ENCODE measurements at regions not wholly inside any gene's neighbourhood (a gene's known extent, or its start where the extent isn't known, plus 50 kb on each side); places are given as distances from the start of the nearest gene placed in this dataset.
"Not testable (repeated sequence)": the region's sequence is repeated elsewhere in the genome, so short reads cannot be mapped to it uniquely, and the experiment has no call there.

DNA sequence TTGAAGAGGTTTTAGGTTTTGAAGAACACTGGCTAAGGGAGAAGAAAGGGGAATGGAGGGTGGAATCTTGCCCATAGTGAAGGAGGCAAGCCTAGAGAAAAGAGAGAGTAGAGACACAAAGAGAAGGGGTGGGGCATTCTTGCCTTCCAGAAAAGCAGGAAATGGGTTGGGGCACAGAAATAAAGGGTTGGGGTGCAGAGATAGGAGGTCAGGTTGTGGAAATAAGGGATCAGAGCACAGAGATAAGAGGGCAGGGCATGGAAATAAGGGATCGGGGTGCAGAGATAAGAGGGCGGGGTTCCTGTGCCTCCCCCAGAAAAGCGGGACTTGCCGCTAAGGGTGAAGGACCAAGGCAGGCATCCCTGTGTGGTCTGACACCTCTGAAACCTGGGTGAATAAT lies 69.9 kb downstream of the ALG1L2 start:
- intact Hi-C loops (cut with micrococcal nuclease): not testable (repeated sequence)

DNA sequence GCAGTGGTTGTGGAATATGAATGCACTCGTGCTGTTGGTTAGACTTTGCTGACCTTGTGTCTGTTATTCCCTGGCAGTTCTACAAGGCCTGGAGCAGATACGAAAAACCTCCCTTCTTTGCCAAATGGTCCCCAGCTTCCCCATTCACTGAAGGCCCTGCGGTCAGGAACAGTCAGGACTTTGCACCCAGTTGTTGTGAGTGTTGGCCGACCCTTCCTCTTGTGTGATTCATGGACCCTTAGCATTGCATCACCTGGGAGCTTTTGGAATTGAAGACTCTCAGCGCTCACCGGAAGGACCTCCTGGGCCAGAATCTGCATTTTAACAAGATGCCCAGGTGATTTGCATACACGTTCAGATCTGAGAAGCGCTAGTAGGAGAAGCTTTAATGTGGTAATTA lies 71.6 kb downstream of the ALG1L2 start:
- intact Hi-C loops (cut with micrococcal nuclease): not testable (repeated sequence)

DNA sequence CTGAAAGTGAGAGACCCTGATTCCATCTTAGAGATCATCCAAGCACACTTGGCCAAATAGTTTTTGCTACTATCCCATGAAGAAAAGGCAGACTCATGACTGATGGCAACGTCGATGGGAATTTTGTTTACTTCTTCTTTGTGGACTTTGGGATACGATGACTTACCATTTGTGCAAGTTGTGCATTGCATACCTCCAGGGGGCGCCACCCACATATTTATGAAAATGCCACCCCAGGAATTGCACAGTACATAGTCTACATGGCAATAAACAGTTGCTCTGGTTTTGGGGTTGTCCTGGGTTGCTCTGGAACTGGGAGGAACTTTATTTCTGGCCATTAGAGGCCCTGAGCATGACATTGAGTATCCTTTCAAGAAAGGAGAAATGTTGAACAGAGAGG lies 73.8 kb downstream of the ALG1L2 start:
- intact Hi-C loops (cut with micrococcal nuclease): not testable (repeated sequence)

DNA sequence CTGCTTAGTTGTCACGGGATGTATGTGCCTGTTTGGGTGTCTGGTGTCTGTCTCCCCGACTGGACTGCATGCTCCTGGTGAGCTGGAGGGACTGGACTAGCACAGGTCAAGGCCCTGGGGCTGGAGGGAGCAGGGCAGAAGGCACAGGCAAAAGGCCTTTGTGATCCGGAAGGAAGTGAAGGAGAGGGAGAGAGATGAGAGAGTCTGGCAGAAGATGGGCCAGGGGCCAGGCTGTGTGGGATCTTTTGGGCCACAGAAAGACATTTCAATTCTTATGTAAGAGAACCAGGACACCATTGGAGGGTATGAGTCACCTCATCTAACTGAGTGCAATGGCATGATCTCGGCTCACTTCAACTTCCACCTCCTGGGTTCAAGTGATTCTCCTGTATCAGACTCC lies 85.2 kb downstream of the ALG1L2 start:
- intact Hi-C loops (cut with micrococcal nuclease): not testable (repeated sequence)

DNA sequence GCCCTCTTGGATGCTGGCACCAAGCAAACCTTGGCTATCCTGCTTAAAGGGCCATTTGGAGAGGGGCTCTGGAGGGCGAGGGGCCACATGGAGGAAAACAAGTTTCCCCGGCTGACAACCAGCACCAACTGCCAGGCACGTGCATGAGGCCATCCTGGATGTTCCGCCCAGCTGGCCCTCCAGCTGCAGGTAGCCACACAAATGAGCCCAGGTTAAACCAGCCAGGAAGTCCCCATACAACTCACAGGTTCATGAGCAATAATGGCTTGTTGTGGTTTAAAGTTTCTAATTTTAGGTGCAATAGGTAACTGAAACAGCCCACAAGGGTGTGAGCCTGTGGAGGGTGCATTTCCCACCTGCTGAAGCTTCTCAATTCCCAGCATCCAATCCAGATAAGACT lies 93.6 kb downstream of the ALG1L2 start:
- intact Hi-C loops (cut with micrococcal nuclease): loop anchor here (5.0 kb wide), 2 partner anchors 852 to 1207 kb away; partner anchors contain the start of genes ASTE1, NEK11 and NUDT16

DNA sequence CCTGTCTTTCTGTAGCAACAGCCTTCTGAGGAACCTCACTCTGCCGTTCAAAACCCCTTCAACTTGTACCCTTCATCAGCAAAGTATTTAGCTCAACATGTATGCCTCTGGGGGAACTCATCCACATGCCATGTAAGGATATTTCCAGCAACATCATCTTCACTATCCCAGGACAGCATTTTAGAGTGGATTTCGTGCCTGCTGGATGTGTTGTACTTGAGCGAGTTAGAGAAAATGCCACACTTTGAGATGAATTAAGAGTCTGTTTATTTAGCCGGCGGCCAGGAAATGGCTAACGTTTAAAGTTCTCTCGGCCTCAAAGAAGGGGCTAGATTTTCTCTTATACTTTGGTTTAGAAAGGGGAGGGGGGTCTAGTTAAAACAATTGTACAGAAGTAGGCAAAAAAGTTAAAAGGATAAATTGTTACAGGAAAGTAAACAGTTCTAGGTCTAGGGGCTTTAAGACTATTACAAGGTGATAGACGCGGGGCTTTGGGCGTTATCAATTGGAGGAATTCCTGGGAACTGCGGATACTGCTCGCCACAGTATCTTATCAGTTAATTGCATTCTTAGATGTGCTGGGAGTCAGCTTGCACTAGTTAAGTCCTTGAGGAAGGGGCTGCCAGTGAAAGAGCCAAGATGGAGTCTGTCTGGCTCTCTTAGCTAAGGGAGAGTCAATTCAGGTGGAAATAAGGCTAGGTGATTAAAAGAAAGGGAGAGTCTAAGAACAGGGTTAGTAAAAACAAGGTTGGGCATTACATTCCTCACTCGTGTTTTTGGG lies 95.0 kb downstream of the ALG1L2 start:
- intact Hi-C loops (cut with micrococcal nuclease): loop anchor here (5.0 kb wide), 2 partner anchors 851 to 1206 kb away; partner anchors contain the start of genes ASTE1, NEK11 and NUDT16

DNA sequence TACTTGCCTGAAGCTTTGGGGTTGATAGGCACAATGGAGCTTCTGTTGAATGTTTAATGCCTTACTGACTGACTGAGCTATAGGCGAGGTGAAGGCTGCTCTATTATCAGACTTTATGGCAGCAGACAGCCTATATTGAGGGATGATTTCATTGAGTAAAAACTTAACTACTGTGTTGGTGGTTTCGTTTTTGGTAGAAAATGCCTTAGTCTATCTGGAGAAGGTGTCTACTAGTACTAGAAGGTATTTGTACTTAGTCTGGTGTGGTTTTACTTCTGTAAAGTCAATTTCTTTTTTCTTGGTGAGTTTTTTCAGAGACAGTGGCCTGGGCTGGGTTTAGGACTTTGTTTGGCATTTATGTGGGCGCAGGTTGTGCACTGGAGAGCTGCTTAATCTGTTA lies 97.2 kb downstream of the ALG1L2 start:
- intact Hi-C loops (cut with micrococcal nuclease): loop anchor here (1.0 to 5.0 kb wide), 3 partner anchors 68 to 1203 kb away; partner anchors contain the start of genes ASTE1, NEK11 and NUDT16

DNA sequence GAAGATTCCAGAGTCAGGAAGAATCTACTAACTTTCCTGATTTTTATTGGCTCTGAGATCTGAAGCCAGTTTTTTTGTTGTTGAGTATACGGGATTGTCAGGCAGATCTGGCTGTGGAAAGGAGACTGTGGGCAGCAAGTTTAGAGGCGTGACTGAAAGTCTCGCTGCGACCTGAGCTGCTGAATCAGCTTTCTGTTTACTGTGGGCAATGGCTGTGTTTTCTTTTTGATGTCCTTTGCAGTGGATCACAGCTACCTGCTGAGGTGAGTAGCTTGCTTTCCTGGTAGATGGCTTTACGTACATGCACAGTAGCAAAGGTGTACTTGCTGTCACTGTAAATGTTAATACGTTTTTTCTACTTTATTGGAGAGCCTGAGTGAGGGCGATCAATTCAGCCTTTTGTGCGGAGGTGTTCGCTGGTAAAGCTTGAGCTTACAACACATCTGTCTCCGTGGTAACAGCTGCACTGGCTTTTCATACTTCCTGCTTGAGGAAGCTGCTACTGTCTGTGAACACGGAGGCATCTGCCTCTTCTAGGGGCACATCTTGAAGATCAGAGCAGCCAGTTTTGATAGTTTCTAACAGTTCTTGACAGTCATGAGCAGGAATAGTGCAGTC lies 97.8 kb downstream of the ALG1L2 start:
- intact Hi-C loops (cut with micrococcal nuclease): loop anchor here (1.0 to 5.0 kb wide), 3 partner anchors 68 to 1203 kb away; partner anchors contain the start of genes ASTE1, NEK11 and NUDT16

DNA sequence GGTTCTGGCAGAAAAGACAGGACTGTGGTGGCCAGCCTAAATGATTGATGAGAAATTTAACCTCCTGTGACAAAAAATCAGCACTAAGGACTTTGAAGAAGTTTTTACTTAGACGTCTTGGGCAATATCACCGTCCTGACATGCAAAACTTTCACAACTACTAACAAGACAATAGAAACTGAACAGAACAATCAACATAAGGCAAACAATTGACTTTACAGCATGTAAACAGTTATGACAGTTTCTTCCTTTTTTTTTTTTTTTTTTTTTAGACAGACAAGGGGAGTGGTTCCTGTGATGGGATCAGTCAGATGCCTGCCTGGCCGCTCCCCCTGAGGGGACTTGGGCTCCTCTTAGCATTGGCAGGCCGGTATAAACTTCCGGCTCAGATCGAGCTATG lies 100.8 kb downstream of the ALG1L2 start:
- intact Hi-C loops (cut with micrococcal nuclease): not testable (repeated sequence)

DNA sequence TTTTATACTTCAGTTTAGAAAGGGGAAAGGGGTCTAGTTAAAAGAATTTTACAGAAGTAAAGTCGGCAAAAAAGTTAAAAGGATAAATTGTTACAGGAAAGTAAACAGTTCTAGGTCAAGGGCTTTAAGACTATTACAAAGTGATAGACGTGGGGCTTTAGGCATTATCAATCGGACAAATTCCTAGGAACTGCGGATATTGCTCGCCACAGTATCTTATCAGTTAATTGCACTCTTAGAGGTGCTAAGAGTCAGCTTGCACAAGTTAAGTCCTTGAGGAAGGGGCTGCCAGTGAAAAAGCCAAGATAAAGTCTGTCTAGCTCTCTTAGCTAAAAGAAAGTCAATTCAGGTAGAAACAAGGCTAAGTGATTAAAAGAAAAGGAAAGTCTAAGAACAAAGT lies 102.1 kb downstream of the ALG1L2 start:
- intact Hi-C loops (cut with micrococcal nuclease): not testable (repeated sequence)

DNA sequence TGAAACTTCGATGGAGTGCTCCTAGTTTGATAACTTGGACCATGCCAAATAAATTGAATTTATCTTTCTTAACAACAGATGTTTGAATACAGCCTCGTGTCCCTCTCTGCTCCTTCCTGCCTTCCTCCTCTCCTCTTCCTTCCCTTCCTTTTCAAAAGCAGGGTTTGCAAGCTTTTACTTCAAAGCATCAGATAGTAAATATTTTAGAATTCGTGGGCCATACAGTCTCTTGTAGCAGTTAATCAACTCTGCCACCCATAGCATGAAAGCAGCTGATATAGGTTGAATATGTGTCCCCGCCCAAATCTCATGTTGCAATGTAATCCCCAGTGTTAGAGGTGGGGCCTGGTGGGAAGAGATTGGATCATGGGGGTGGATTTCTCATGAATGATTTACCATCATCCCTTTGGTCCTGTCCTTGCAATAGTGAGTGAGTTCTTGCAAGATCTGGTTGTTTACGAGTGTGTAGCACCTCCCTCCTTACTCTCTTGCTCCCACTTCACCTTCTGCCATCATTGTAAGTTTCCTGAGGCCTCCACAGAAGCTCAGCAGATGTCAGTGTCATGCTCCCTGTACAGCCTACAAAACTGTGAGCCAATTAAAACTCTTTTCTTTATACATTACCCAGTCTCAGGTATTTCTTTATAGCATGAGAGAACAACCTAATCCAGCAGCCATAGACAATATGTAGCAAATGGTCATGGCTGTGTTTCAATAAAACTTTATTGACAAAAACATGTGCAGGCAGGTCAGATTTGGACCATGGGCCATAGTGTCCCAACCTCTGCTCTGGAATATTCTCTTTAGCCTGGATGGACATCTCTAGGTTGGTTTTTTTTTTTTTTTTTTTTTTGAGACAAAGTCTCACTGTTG lies 102.8 kb downstream of the ALG1L2 start:
- intact Hi-C loops (cut with micrococcal nuclease): not testable (repeated sequence)

DNA sequence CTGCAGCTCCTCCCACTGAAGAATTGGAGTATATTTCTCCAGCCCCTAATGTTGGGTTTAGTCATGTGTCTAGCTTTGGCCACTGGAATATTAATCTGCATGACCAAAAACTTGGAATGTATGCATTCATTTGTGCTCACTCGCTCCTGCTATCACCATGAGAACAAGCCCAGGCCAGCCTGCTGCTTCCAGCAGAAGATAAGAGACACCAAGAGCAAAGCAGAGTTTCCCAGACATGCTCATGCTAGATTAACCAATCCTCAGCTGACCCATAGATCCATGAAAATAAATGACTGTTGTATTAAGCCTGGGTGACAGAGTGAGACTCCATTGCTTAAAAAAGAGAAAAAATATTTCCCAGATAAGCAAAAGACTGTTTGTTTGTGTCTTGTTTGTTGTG lies 119.6 kb downstream of the ALG1L2 start:
- intact Hi-C loops (cut with micrococcal nuclease): not testable (repeated sequence)

DNA sequence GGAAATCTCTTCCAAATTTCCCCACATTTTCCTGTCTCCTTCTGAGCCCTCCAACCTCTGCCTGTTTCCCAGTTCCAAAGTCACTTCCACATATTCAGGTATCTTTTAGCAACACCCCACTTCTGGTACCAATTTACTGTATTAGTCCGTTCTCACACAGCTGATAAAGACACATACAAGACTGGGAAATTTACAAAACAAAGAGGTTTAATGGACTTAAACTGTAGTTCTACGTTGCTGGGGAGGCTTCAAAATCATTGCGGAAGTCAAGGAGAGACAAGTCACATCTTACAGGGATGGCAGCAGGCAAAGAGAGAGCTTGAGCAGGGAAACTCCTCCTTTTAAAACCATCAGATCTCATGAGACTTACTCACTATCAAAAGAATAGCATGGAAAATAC lies 122.0 kb downstream of the ALG1L2 start:
- intact Hi-C loops (cut with micrococcal nuclease): not testable (repeated sequence)

DNA sequence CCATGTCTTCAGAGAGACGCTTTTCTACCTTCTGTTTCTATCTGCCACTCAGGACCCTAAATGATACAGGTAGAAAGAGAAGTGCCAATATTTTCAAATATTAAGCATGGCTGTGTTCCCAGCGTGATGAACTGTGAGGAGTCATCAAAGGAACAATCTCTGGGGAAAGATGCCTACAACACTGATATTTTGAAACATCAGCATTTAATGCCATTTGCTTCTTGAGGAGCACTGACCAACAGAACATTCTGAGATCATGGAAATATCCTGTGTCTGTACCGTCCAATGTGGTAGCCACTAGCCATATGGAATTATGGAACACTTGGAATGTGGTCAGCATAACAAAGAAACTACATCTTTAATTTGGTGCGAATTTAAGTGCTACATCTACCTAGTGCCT lies 117.9 kb upstream of the COL6A5 start:
- intact Hi-C loops (cut with micrococcal nuclease): no loop called here

DNA sequence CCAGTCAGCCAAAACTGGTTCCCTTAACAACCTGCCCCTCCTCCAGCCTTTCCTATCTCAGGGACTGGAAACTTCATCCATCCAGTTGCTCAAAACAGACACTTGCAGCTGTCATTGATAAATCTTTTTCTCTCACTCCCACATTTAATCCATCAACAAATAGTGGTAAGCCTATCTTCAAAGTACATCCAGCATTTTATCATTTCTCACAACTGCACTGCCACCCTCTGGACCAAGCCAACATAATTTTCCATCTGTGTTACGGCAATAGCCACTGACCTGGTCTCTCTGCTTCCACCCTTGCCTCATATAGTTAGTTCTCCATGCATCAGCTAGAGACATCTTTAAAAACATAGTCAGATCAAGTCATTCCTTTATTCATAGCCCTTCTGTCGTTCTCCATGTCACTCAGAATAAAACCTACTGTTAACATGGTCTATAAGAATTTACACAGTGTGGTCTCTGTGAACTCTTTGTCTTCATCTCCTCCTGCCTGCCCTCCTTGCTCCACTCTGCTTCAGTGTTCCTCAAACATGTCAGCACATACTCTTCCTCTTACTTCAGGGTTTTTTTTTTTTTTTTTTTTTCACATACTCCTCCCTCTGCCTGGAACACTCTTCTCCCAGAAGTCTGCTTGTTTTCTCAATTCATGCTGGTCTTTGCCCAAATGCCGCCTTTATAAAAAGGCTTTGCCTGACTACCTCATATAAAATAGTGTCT lies 102.5 kb upstream of the COL6A5 start:
- intact Hi-C loops (cut with micrococcal nuclease): no loop called here

DNA sequence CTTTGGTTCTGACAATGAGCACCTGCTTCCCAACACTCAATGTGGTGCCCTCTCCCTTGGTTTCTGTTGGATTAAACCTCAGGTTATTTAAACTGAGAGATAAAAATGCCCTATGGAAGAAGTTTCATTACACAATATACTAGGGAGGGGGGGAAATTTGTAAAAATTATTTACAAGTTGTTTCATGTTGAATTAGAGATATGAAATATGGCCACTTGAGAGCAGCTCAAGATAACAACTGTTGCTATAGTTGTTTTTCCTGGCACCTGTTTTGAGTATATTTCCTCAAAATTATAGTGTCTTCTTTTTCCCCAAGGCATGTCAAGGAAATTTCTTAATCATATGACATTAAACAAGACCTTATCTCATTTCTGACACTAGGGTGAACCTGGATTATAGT lies 101.7 kb upstream of the COL6A5 start:
- intact Hi-C loops (cut with micrococcal nuclease): no loop called here

DNA sequence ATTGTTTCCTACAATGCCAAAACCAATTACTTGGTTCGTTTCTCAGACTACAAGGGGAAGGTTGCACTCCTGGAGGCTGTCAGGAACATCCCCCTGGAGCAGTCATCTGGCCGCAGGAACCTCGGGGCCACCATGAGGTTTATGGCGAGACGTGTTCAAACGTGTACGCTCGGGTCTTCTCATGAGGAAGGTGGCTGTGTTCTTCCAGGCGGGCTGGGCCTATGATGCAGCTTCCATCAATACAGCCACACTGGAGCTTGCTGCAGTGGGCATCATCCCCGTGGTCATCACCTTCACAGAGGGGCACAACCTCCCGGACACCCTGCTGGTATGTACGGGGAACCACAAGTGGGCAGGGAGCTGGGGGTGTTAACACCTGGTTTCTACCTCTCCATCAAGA lies 94.5 kb upstream of the COL6A5 start:
- intact Hi-C loops (cut with micrococcal nuclease): no loop called here

DNA sequence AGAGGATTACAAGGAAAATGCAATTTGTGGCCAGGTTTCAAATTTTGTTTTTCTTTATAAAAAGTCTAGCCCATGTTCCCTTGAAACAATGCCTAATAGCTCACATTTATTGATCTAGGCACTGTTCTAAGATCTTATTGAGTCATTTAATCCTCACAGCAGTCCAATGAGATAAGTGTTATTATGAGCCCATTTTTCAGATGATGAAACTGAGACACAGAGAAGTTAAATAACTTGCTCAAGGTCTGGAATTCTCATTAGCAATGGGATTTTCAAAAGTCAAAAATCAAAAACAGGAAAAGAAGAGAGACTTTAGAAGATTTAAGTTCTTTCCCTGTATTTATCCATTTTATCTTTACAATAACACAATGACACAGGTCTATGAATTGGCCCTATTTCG lies 90.0 kb upstream of the COL6A5 start:
- intact Hi-C loops (cut with micrococcal nuclease): no loop called here

DNA sequence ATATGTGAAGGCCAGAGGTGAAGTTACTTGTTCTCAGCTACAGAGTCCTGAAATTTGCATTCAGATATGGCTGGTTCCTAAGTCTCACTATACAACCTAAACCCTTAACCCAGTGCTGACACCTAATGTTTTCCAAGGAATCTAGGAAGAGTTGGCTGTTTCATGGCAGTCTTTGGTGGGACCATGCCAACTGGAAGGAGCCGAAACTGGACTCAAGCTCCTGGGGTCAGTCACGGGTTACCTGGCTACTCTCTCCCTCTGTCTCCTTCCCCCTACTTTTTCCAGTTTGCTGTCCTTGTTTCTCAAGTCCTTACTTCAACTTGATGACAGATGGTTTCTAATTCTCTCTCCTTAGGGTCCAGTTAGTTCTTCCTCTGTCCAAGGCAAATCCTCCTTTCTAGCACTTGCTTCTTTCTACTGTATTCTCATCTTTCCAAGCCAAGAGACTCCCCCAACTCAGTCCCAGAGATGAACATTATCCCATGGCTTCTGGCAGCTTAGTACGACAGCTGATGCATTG lies 88.6 kb upstream of the COL6A5 start:
- intact Hi-C loops (cut with micrococcal nuclease): no loop called here

DNA sequence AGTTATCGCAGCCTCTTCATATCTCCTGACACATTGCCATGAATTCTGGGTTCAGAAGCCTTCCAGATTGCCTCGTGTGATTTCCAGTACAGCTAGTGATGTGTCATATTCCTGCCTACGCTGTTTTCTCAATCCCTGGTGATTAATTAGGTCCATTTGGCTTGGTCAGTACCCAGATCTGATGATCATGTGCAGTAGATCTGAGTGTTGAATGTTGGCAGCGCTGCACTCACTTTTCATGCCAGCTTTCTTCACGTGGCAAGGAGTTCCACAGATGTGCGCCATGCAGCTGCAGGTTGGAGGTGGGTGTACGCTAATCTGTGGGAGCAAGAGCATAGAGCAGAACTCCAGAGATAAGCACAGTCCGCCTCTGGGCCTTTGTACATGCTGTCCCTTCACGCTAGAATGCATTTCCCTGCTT lies 86.9 kb upstream of the COL6A5 start:
- intact Hi-C loops (cut with micrococcal nuclease): no loop called here
